HG02885 (cell line): ENCODE measurements at regions not wholly inside any gene's neighbourhood (a gene's known extent, or its start where the extent isn't known, plus 50 kb on each side); places are given as distances from the start of the nearest gene placed in this dataset.
"Not testable (repeated sequence)": the region's sequence is repeated elsewhere in the genome, so short reads cannot be mapped to it uniquely, and the experiment has no call there.

Source experiments
- ATAC-seq: cut with Tn5 transposase; IDR thresholded peaks from one replicate; pipeline ENCODE4 v1.9.1; 2021; ENCODE audit warnings: mild to moderate bottlenecking; ENCODE audit not compliant: unreplicated experiment, poor library complexity

- ATAC-seq = peak; percentile 20
These were observed 125.1 kb downstream of the MRPL14 start for GRCh38 chr6:44002067-44002592.

- ATAC-seq = no peak
These were observed 125.8 kb downstream of the MRPL14 start for GRCh38 chr6:44001318-44002066.

DNA sequence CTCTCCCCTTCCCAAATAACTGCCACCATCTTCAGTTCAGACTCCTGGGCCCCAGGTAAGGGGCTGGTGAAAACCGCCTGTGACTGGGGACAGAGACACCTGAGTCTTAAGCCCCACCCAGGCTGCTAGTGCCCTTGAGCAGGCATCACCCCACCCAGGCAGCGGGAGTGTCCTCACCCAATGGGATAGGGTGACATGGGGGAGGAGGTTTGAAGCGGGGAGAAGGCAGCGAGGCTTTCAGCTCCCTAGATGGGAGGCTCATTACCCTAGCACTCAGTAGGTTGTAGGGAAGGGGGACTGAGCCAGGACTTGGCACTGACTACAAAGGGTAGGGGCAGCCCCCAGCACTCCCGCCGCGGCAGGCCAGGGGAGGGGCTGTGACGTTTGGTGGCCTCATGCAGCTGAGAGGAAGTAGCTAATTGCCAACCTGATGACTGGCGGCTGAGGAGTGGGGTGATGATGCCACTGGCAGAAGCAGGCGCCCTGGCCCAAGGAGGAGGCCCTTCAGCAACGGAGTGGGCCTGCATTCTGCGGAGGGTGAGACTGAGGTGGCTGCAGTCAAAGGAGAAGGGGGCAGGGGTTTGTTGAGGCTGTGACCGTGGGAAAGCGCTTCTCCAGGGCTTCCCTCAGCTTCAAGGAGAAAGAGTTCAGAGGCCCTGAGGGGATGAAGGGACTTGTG is 126.9 kb downstream of the MRPL14 start:
- ATAC-seq = peak; percentile 35

DNA sequence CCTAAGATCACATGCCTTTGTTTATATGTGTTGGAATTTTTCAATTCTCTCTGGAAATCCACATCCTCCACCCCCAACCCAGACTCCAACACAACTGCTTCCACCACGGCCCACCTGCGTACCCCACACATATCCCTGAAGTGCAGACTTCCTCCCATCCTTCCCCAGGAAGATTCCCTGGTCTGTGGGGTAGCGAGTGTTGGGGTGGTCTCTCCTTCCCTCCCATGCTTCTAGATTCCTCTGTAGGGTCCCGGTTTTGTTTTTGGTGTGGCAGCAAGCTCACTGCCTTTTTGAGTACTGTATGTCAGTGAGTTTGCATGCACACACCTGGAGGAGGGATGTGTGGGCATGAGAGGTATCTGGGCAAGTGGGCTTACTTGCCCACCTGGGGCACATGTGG is 127.6 kb downstream of the MRPL14 start:
- ATAC-seq = no peak

- not testable (repeated sequence) for ATAC-seq
These were observed 128.5 kb downstream of the MRPL14 start for GRCh38 chr6:43998592-43999243.

DNA sequence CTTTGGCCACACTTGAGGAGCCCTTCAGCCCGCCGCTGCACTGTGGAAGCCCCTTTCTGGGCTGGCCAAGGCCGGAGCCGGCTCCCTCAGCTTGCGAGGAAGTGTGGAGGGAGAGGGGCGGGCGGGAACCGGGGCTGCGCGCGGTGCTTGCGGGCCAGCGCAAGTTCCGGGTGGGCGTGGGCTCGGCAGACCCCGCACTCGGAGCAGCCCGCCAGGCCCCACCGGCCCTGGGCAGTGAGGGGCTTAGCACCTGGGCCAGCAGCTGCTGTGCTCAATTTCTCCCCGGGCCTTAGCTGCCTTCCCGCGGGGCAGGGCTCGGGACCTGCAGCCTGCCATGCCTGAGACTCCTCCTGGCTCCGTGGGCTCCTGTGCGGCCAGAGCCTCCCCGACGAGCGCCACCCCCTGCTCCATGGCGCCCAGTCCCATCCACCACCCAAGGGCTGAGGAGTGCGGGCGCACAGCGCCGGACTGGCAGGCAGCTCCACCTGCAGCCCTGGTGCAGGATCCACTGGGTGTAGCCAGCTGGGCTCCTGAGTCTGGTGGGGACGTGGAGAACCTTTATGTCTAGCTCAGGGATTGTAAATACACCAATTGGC is 129.2 kb downstream of the MRPL14 start:
- ATAC-seq = not testable (repeated sequence)

GRCh38 chr6:43997345-43997677 is 129.9 kb downstream of the MRPL14 start:
- no peak for ATAC-seq

GRCh38 chr6:43996618-43997344 is 130.5 kb downstream of the MRPL14 start:
- ATAC-seq = no peak

DNA sequence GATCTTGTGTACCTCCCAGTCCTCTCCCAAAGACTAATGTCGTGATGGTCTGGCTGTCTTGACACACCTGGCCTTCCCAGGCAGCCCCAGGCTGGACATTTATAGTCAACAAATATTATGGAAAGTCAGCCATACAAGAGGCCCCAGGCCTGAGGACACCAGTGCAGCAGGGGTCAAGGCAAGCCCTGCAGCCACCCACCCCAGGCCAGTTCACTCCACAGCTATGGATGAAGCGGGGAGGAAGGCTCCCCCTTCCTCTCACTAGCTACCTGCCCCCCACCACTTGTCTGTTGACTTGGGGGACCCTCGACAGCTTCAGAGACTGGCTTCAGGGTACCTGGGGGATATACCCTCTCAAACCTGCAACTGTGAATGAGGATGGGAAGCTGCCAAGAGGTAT is 132.1 kb downstream of the MRPL14 start:
- no peak for ATAC-seq

DNA sequence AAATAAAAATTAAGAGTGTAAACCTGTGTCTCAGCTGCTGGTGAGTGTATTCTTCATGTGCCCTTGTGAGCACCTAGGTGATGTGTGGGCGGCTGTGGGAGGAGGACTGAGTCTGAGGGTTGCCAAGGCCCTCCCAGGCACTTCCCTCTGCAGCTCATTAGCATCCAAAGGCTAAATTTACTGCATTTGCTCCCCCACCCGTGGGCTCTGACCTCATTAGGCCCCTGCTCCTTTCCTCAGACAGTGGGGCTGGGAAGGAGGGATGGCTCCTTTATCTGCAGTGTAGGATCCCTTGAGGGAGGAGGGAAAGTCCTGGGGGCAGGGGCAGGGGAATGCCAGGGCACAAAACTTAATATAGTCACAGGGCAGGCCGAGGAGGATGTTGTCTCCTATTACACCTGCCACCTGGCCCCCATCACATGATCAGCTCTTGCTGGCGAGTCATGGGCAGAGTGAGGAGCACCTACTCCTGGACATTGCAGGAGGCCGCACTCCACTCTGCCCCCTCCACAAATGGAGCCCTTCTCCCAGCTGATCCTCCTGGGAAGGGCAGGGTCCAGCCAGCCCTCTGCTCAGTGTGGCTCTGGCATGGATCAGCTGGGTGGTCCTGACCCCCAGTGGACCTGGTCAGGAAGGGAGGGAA is 133.2 kb downstream of the MRPL14 start:
- ATAC-seq = no peak

DNA sequence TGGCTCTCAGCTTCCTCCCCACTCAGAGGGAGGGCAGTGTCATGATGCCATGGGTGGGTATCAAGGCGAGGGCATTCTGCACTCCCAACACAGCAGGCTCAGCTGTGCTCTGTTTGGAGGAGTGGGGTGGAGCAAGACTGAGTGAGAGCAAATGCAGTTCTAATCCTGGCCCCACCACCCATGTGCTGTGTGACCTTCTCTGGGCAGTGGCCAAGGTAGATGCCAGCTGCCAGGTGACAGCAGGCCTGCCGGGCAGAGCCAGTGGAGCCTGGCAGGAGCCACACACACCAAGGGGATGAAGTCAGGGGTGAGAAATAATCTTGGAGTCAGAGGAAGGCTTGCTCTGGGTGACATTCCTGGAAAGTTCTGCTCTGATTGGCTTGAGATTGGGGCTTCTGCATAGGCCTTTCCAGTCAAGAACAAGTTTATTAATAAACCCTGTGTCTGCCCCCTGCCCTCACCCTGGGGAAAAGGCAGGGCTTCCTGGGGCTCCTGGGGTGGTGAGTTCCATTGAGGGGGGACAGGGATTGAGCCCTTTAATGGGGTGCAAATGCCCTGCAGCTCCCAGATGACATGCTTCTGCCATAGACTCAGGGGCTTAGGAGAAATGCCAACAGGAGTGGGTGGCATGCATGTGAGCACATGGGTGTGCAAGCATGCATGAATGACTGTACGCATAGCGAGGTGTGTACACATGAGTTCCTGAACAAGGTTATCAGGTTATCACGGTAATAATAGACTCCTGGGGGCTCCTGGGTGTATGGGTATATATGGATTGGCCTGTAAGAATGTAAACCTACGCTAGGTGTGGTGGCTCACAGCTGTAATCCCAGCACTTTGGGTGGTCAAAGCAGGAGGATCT is 134.2 kb downstream of the MRPL14 start:
- ATAC-seq = no peak

DNA sequence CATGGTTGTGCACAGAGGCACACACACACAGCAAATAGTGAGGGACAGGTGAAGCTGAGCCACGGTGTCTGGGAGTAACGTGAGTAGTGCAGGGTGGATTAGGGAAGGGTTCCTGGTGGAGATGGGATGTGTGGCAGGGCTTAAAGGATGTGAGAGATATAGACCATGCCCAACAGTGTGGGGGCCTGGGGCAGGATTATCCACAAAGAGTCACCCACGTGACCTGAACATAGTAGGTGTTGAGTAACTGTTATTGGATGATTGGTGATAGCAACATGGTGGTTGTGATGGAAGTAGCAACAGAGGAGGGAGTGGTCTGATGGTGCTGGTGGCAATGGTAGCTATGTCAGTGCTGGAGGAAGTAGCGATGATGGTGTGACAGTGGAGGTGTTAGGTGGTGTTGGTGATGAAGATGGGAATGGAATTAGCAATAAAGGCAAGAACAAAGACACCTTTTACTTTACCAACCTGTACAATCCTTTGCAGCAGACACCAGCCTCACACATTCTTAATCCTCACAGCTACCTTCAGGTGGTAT is 135.1 kb downstream of the MRPL14 start:
- ATAC-seq = no peak

DNA sequence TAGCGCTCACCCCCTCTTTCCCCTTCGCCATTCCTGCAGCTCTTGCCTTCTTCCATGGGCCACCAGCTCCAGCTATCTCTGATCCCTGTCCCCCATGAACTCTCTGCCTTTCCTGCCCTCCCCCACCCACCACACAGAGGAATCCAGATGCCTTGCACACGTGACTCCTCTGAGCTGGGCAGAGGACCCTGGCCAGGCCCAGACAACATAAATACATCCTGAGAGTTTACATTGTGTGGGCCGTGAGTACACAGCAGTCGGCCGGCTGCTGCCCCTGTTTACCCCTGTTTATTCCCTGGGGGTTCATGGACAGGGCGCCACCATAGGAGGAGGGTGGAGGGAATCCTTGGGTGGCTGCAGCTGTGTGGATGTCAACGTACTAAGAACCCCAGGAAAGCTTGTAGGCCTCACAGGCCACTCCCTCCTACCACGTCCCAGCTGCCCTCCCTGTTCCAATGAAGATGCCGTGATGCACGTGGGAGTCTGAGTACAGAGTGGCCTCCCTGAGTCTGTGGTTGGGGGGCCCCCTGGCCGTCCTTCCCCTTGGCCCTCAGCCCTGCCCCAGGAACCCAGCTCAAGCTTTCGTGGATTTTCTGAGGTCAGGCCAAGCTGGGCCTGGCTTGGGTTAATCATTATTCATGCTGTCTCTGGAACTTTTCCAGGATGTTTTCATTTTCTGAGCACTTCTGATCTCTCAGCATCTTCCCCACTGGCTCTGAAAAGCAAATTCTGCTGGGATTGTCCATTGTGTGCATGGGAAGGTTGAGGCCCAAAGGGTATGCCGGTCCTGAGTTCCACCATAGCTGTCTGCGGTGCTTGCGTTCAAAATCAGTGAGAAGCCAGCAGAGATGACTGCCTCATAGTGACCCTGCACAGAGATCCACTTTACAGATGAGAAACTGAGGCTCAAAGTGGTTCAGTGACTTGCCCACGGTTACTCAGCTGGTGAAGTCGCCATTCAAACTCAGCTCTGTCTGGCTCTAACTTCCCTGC is 136.3 kb downstream of the MRPL14 start:
- ATAC-seq = no peak

DNA sequence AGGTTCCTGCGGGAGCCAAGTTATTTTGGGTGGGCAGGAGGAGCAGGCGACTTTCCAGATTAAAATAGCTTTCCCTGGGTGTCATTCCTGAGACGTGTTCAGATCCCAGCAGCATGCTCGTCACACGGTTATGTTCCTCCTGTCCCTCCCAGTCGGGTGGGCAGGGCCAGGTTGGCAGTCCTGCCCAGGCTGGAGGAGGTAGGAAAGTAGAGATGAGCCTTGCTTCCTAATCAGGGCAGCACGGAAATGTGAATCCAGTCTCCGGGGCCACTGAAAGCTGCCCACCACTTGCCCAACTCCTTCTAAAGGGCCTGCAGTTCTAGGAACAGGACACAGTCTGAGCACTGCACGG is 137.0 kb downstream of the MRPL14 start:
- no peak for ATAC-seq

- no peak for ATAC-seq
These were observed 137.6 kb downstream of the MRPL14 start for GRCh38 chr6:43989581-43990146.

DNA sequence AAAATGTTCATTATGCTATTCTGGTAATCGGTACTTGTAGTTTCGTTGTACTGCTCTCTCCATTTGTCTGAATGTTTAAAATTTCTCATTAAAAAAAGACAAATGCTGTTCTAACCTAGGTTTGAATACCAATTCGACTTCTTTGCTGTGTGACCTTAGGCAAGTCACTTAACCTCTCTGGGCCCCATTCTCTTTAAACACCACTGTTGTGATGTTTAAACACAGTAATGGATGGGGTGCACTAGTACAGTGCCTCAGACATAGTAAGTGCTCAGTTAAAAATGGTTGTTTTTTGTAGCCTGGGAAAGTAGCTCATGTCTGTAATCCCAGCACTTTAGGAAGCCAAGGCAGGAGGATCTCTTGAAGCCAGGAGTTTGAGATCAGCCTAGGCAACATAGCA is 138.5 kb downstream of the MRPL14 start:
- no peak for ATAC-seq

GRCh38 chr6:43987838-43988439 is 139.3 kb downstream of the MRPL14 start:
- no peak for ATAC-seq
